RPMI7951 (cell line): ENCODE measurements at regions not wholly inside any gene's neighbourhood (a gene's known extent, or its start where the extent isn't known, plus 50 kb on each side); places are given as distances from the start of the nearest gene placed in this dataset.
"Not testable (repeated sequence)": the region's sequence is repeated elsewhere in the genome, so short reads cannot be mapped to it uniquely, and the experiment has no call there.

Experiments used
- DNase-seq: peaks from one replicate; pipeline ENCODE4 v3.0.0-alpha.2; 2012; ENCODE audit warnings: low read depth

DNA sequence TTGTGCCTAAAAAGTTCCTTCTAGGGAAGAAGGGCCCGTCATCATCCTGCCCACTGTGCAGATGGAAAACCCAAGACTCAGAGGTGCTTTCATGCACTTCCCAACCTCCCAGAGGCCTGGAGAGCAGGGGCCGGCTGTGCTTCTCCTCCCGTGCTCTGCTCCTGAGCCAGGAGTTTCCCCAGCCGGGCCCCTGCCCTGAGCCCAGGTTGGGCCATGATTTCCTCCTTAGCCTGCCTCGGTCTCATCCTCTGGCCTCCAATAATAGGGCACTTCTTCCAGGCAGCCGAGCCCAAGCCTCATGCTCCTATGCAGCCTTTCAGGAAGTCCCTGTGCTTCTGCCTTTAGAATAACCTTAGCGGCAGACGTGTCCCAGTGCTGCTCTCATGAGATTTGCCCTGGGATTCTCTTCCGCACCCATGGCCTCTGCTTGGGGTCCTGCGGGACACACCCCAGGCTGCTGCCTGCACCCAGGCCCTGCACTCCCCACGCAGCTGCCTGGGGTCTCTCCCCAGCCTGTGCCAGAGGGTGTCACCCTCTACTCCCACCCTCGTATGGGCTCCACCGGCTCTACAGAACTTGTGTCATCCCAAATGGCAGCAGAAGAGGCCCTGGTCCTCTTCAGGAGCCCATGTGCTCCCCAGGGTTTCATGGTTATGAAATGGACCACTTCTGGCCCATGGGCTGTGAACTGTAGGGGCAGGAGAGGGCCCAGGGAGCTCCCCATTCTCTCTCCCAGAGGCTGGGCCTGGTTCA, 359.3 kb downstream of the ADGRD1 start:
- DNase-seq, result no peak

DNA sequence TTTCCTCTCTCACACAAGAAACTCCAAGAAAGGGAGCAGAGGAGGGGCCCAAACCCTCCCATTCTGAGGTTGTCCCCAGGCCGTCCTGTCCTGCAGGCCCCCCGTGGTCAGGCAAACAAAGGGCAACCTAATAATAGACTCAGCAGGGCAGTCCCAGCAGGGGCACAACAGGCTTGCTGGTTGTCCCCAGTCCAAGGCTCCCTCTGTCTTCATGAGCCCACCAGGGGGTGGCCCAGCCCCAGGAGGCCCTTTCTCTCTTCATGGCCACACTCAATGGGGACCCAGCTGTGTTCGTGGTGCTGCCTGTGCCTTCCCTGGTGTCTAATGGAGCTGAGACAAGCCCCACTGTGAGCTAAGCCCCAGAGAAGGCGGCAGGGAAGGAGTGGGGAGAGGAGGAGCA, 359.9 kb downstream of the ADGRD1 start:
- no peak for DNase-seq

DNA sequence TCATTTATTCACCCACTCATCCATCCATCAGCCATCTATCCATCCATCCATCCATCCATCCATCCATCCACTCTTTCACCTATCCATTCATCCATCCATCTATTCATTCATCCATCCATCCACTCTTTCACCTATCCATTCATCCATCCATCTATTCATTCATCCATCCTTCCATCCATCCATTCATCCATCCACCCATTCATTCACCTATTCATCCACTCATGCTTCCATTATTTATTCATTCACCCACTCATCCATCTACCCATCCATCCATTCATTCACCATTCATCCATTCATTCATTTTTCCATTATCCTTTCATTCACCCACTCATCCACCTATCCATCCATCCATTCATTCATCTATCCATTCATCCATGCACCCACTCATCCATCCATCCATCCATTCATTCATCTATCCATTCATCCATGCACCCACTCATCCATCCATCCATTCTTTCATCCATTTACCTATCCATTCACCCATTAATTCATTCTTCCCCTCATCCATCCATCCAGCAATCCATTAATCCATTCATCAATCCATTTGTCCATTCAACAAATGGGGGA, 360.9 kb downstream of the ADGRD1 start:
- no peak for DNase-seq

DNA sequence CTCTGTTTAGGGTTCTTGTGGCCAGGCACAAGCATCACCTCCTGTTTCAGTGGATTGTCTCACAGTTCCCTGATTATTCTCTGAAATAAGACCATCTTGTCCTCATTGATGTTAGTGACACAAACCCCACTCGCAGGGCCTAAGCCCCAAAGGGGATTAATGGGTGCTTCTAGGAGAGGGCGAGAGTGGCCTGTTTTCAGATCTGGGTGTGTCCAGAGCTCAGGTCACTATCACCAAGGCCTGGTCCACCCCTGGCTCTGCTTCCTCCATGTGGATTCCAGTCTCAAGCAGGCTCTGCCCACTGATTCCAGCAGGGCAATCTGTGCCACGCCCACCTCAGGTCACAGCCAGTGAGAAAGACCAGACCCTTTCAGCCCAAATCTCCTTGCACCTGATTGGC, 361.9 kb downstream of the ADGRD1 start:
- no peak for DNase-seq

DNA sequence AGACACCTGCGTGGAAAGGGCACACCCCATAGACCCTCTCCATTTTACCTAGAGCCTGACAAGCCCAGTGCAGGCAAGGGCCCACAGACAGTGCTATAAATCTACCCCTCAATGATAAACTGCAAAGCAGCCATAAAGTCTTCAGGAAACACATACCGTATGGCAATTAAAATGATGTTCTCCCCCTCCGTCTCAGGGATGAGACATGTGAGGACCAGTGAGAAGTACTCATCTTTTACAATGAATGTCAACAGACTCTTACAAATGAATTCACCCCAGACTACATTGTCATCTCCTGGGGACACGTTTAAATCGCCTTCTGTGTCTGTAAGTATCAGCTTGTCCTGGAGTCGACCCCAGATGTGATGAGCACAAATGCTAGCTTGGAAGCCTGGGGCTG, 362.7 kb downstream of the ADGRD1 start:
- no peak for DNase-seq

DNA sequence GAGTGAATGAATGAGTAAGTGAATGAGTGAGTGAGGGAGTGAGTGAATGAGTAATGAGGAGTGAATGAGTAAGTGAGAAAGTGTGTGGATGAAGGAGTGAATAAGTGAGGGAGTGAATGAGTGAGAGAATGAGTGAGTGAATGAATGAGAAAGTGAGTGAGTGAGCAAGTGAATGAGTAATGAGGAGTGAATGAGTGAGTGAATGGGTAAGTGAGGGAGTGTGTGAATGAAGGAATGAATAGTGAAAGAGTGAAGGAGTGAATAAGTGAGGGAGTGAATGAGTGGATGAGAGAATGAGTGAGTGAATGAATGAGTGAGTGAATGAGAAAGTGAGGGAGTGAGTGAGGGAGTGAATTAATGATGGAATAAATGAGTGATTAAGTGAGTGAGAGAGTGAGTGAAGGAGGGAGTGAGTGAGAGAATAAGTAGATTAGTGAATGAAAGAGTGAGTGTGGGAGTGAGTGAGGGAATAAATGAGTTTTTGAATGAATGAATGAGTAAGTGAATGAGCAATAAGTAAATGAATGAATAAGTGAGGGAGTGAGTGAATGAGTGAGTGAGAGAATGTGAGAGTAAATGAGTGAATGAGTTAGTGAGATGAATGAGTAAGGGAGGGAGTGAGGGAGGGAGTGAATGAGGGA, 364.5 kb downstream of the ADGRD1 start:
- DNase-seq, result no peak

DNA sequence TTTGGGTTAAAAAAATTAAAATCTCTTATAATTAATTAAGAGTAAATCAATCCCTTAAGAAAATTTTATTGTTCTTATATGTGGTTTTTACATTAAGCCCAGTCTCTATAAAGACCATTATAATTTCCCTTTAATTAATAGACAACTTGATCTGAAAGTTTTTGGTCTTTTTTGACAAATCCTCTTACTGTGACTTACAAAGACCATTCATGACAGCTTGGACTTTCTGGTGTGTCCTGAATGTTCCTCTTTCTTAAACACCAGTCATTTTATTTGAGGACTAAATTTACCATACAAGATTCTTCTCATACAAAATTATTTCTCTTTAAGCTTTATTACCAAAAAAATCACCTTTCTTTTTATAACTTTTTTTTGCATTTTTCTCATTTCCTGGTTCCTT, 368.3 kb downstream of the ADGRD1 start:
- no peak for DNase-seq

DNA sequence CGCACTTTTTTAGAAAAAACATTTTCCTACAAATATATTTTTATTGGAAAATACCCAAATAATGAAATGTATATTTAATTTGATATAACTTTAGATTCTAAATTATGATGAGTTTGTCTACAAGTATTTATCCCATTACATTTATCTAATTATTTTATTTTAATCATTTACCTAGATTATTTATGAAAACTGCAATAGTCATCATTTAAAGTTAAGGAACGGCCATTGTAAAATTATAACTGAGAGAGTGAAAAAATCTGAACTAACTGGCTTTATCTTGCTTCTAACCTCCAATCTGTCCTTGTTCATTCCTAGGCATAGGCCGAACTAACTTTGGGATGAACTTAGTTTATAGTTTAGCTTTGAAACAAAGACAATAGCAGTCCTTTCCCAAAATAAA, 368.8 kb downstream of the ADGRD1 start:
- DNase-seq, result not testable (repeated sequence)

DNA sequence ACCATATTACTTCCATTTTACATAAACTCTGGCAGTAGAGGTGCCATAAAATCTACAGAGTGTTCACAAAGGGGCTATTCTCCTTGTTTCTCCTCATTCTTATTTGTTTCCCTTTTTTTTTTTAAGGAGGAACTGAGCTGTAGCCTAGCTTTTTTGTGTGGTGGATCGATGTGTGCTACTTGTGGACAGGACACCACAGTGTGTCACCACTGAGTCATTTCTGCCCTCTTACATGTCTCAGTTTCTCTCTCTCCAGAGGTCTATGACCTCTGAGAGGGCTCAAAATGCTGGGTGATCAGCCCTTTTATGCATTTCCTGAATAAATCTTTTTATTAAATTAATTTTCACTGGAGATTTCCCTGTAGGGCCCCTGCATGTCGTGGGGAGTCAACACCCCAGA, 370.2 kb downstream of the ADGRD1 start:
- DNase-seq, result no peak

DNA sequence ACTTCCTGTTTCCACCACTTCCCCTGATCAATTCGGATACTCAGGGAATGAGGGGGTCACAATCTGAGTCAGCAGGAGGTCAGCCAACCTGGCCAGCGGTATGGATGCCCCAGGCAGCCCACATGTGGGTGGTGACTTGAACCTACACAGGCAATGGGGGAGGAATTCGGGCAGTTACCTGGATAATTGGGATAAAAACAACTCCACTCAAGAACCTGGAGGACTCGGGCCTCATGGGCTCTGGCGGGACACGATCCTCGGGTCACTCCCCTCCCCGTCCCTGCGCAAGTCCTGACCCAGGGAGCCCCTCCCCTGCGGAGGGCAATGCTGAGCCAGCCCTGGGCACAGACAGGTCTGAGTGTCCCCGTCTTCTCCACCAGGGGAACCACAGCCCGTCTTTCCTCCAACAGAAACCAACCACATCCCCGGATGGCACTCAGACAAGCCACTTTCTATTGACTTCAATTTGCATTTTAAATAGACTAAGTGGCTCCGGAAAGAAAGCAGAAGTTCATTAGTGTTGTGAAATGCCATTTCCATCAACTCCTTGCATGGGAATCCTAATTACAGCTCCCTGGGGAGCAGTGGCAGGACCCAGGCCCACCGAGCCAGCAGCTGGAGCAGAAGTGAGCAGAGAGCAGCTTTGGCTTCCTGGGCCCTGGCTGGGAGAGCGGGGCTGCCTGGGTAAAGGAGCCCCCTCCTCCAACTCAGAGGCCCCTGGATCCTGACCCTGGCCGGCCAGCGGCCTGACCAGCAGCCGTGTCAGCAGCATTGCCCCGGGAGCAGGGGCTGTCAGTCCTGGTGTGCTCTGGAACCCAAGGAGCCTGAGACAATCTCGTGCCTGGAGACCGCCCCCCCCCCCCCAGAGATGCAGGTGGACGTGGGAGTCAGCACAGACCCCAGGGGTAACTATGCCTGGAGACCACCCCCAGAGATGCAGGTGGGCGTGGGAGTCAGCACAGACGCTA, 374.1 kb downstream of the ADGRD1 start:
- DNase-seq, result no peak

DNA sequence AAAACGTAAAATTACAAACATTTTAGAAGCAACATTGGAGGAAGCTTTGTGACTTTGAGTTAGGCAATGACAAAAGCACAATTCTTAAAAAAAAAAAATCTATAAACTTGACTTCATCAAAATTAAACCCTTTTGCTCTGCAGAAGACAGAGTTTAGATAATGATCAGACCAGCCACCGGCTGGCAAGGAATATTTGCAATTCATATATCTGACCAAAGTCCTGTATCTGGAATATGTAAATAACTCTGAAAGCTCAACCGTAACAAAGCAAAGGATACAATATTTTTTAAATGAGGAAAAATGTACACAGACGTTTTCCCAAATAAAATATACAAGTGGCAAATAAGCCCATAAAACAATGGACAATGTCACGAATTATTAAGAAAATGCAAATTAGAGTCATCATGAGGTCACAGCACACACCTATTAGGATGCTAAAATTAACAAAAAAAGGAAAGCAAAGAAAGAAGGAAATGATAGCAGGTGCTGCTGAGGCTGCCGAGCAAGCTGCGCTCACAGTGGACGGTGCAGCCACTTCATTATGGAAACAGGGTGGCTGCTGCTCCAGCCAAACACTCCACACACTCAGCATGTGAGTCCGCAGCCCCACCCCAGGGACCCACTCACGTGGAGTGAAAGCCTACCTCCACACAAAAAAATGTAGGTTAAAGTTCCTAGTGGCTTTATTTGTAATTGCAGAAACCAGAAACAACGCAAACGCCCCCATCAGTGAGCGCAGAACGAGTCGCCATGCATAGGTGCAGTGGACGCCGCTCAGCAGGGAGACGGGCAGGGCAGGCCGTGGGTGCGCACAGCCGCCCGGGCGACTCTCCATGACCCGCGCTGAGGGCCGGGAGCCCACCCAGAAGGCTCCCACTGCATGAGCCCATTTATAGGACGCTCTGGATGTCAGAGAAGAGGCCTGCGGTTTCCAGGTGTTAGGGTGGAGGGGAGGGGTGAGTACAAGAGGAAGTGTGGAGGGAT, 375.4 kb downstream of the ADGRD1 start:
- DNase-seq, result not testable (repeated sequence)

DNA sequence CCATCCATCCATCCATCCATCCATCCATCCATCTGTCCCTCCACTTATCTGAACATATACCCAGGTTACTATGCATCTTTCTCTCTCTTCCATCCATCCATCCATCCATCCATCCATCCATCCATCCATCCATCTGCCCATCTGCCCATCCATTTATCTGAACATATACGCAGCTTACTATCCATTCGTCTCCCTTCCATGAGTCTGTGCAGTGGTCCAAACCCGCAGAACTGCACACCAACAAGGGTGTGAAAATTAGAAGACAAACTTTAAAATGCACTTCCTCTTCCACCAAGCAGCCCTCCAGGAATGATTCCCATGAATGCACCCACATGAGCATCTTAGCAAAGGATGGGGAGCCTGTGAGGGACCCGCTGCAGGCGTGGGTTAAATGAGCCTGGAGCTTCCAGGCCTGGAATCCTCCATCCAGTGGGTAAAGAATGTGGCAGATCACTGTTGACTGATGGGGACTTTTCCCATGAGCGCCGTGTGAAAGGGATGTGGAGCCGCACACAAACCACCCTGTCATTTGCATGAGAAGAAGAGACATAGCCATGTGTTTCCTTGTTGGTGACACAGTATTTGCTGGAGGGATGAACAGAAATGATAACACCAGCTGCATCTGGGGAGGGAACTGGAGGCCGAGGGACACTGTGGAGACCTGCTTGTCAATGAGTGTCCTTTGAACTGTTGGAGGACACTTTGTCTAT, 376.6 kb downstream of the ADGRD1 start:
- DNase-seq, result no peak

DNA sequence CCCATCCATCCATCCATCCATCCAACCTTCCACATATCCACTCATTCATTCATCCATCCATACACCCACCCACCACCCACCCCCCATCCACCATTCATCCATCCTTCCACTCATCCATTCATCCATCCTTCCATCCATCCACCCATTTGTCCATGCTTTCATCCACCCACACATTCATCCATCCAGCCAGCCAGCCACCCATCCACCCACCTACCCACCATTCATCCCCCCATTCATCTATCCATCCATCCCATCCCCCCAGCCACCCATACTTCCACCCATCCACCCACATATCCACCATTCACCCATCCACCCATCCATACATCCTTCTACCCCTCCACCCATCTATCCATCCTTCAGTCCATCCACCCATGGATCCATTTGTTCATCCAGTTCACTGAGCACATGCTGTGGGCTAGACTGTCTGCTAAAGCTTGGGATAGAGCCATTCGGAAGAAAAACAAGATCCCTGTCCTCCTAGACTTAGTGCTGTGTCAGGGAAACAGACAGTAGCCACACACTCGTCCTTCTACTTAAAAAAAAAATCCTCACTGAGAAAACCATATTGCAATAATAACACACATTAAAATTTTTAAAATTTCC, 377.5 kb downstream of the ADGRD1 start:
- DNase-seq, result no peak

DNA sequence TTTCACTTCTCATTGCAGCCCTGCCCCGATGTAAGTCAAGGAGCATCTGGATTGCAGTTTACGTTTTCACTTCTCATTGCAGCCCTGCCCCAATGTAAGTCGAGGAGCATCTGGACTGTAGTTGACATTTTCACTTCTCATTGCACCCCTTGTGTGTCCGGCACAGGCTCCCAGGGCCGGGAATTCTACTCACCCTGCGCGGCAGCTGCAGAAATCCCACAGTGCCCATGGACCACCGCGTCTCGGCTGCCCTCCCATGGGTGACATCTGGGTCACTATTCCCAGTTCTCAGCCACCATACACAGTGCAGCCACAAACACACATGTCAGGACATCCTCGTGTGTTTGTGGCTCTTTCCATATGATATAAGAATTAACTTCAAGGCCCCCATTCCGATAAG, 378.5 kb downstream of the ADGRD1 start:
- no peak for DNase-seq

DNA sequence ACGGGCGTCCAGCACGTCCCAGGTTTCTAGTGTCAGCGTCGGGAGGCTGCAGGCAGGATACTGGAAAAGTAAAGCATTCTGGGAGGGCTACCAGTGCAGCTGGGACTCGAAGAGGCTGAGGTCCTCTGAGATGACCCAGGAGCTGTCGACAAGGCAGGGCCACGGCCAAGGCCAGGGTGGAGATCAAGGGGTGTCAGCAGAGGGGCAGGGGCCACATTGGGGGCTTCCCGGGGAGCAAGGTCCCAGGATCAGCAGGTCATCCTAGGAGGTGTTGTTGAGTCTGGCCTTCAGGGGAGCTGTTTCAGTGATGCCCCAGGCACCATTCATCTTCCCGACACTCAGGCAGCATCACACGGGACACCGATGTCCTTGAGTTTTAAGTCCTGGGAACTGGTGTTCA, 377.8 kb upstream of the SFSWAP start:
- DNase-seq, result no peak

DNA sequence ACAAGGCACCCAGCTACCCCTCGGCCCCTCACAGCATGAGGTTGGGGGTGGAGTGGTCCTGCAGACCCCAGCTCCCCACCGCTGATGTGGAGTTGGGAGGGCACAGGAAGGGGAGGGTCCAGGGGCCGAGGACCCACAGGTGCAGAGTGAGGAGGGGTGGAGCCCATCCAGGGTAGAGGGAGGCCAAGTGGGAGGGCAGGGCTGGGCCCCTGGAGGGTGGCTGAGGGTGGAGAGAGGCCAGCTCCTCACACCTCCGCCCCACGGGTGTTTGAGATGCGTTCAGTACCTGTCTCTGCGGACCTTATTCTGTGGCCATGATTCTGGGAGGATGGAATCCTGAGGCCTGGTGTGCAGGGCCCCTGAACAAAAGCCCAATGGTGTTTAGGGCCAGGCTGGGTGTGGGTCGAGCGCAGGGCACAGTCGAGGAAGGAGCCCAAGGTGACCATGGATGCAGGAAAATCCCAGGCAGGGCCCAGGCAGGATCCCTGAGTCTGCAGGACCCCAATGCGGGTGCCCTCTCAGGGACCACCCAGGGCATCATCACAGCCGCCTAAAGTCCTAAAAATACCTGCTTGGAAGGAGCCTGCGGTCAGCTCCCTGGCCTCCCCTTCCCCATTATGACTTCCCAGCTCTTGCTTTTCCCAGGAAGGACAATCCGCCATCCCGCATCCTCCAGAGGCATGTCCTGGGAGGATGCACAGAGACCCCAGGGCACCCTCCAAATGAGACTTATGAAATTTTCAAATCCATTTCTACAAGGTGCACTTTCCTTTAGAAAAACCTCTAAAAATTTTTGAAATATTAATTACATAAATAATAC, 377.1 kb upstream of the SFSWAP start:
- DNase-seq, result no peak

DNA sequence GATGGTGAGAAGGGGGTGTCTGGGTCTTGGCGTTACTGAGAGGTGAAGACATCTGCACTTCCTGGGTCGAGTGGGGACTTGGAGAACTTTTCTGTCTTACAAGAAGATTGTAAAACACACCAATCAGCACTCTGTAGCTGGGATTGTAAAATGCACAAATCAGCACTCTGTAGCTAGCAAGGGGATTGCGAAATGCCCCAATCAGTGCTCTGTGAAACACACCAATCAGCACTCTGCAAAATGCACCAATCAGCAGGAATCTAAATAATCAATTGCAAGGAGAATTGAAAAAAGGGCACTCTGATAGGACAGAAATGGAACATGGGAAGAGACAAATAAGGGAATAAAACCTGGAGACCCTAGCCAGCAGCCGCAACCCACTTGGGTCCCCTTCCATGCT, 376.1 kb upstream of the SFSWAP start:
- DNase-seq, result no peak

DNA sequence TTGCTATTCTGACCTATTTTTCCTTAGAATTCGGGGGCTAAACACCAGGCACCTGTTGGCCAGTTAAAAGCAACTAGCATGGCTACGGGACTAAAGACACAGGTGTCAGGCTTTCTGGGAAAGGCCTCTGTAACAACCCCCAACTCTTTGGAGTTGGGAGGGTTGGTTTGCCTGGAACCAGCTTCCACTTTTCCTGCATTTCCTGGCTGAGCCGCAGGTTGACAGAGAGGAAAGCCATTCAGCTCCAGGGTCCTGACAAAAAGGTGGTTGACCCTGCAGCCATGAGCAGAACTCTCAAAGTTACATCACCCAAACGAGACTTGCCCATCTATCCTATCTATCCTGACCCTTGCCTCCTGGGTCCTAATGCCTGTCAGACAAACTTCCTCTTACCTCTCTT, 375.4 kb upstream of the SFSWAP start:
- DNase-seq, result no peak

DNA sequence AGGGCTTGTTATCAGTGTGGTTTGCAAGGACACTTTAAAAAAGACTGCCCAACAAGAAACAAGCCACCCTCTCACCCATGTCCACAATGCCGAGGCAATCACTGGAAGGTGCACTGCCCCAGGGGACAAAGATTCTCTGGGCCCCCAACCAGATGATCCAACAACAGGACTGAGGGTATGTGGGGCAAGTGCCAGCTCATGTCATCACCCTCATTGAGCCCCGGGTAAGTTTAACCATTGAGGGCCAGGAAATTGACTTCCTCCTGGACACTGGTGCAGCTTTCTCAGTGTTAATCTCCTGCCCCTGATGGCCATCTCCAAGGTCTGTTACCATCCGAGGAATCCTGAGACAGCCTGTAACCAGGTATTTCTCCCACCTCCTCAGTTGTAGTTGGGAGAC, 373.0 kb upstream of the SFSWAP start:
- not testable (repeated sequence) for DNase-seq
